ENCODE measurements at regions not wholly inside any gene's neighbourhood (a gene's known extent, or its start where the extent isn't known, plus 50 kb on each side); places are given as distances from the start of the nearest gene placed in this dataset.

- in situ Hi-C loops (cut with MboI; ENCODE audit: low pct_ligation_motif_present in 1 of 4, low pct_unique_long_range_greater_than_20kb in 1 of 4, low sequenced_read_pairs in 3 of 4) = loop anchor here in 3 of 4 donors (10.0 to 25.0 kb wide), 3 partner anchors 402 to 677 kb away; no protein-coding TSS in a partner anchor
- Histone ChIP-seq H3K27me3 (no peaks in the 10 kb centered on the region), H3K36me3 (no peaks in the 10 kb centered on the region), H3K9me3 (no peaks in the 10 kb centered on the region), H3K4me3 (no peak overlapping the region), H3K4me1 (peaks cover 0 to 17% (median 2%) of the 10 kb centered on the region in 4 donors), H3K27ac (no peak overlapping the region)
- TF ChIP-seq CTCF (IDR thresholded peaks at IDR 0.05) = peak in 1 of 5 experiments; percentile 12
- TF ChIP-seq EP300 (IDR thresholded peaks at IDR 0.05; ENCODE audit: low read depth) = no peak
- no peak for TF ChIP-seq POLR2AphosphoS5 (IDR thresholded peaks at IDR 0.05)
- 38 to 63% methylated on average over 2 to 3 of the region's 3 CpGs for WGBS, 2 donors (ENCODE audit: low coverage in 1 of 2)
- intact Hi-C loops (cut with DNase I; ENCODE audit: low total_unique reads) = no loop called here
- DNase-seq = no peak
Measured at GRCh38 chr6:110534731-110535492, 58.5 kb upstream of the SLC22A16 start.

- Histone ChIP-seq H3K9me3 (no peaks in the 10 kb centered on the region), H3K4me1 (peaks cover 0 to 19% (median 2%) of the 10 kb centered on the region in 4 donors), H3K36me3 (no peaks in the 10 kb centered on the region), H3K4me3 (no peak overlapping the region), H3K27me3 (no peaks in the 10 kb centered on the region), H3K27ac (no peak overlapping the region)
- WGBS, 2 donors (ENCODE audit: low coverage in 1 of 2) = 33 to 36% methylated on average over 1 of the region's 1 CpG
- intact Hi-C loops (cut with DNase I; ENCODE audit: low total_unique reads) = no loop called here
- DNase-seq = no peak
- TF ChIP-seq POLR2AphosphoS5 (IDR thresholded peaks at IDR 0.05) (no peak), CTCF (IDR thresholded peaks at IDR 0.05) (no peak), POLR2A (IDR thresholded peaks at IDR 0.05) (no peak), EP300 (IDR thresholded peaks at IDR 0.05; ENCODE audit: low read depth) (no peak)
- in situ Hi-C loops (cut with MboI; ENCODE audit: low pct_ligation_motif_present in 1 of 4, low pct_unique_long_range_greater_than_20kb in 1 of 4, low sequenced_read_pairs in 3 of 4) = loop anchor here in 3 of 4 donors (10.0 to 25.0 kb wide), 3 partner anchors 405 to 680 kb away; no protein-coding TSS in a partner anchor
Measured at GRCh38 chr6:110532431-110532830, 56.0 kb upstream of the SLC22A16 start.

GRCh38 chr6:110530671-110531070, 54.3 kb upstream of the SLC22A16 start:
- intact Hi-C loops (cut with DNase I; ENCODE audit: low total_unique reads) = no loop called here
- 71 to 78% methylated on average over 2 of the region's 2 CpGs for WGBS, 2 donors (ENCODE audit: low coverage in 1 of 2)
- H3K4me1 ChIP-seq = peaks cover 0 to 9% (median 0%) of the 10 kb centered on the region in 4 donors
- no peaks in the 10 kb centered on the region for H3K27me3 ChIP-seq
- DNase-seq = no peak
- H3K9me3 ChIP-seq = no peaks in the 10 kb centered on the region
- no peaks in the 10 kb centered on the region for H3K36me3 ChIP-seq
- no peak overlapping the region for H3K27ac ChIP-seq
- H3K4me3 ChIP-seq = no peak overlapping the region
- in situ Hi-C loops (cut with MboI; ENCODE audit: low pct_ligation_motif_present in 1 of 4, low pct_unique_long_range_greater_than_20kb in 1 of 4, low sequenced_read_pairs in 3 of 4) = loop anchor here in 3 of 4 donors (10.0 to 25.0 kb wide), 3 partner anchors 407 to 682 kb away; no protein-coding TSS in a partner anchor
- TF ChIP-seq POLR2AphosphoS5 (IDR thresholded peaks at IDR 0.05) (no peak), EP300 (IDR thresholded peaks at IDR 0.05; ENCODE audit: low read depth) (no peak), CTCF (IDR thresholded peaks at IDR 0.05) (no peak), POLR2A (IDR thresholded peaks at IDR 0.05) (no peak)

GRCh38 chr6:110529907-110530306, 53.5 kb upstream of the SLC22A16 start:
- H3K27me3 ChIP-seq = no peaks in the 10 kb centered on the region
- 82 to 91% methylated on average over 3 of the region's 3 CpGs for WGBS, 2 donors (ENCODE audit: low coverage in 1 of 2)
- no peak overlapping the region for H3K27ac ChIP-seq
- intact Hi-C loops (cut with DNase I; ENCODE audit: low total_unique reads) (loop anchor here (10.0 kb wide), 1 partner anchor 425 kb away; the partner anchor contains the start of gene GTF3C6), in situ Hi-C loops (cut with MboI; ENCODE audit: low pct_ligation_motif_present in 1 of 4, low pct_unique_long_range_greater_than_20kb in 1 of 4, low sequenced_read_pairs in 3 of 4) (loop anchor here in 3 of 4 donors (10.0 to 25.0 kb wide), 3 partner anchors 407 to 682 kb away; no protein-coding TSS in a partner anchor)
- no peak overlapping the region for H3K4me3 ChIP-seq
- no peak for DNase-seq
- TF ChIP-seq POLR2AphosphoS5 (IDR thresholded peaks at IDR 0.05) (no peak), EP300 (IDR thresholded peaks at IDR 0.05; ENCODE audit: low read depth) (no peak), CTCF (IDR thresholded peaks at IDR 0.05) (no peak), POLR2A (IDR thresholded peaks at IDR 0.05) (no peak)
- H3K4me1 ChIP-seq = peaks cover 0 to 9% (median 0%) of the 10 kb centered on the region in 4 donors
- no peaks in the 10 kb centered on the region for H3K36me3 ChIP-seq
- H3K9me3 ChIP-seq = no peaks in the 10 kb centered on the region

Data from transverse colon (tissue), 4 donors.